GM21381 (cell line): ENCODE measurements at regions not wholly inside any gene's neighbourhood (a gene's known extent, or its start where the extent isn't known, plus 50 kb on each side); places are given as distances from the start of the nearest gene placed in this dataset.

Experiments used
- ATAC-seq: cut with Tn5 transposase; IDR thresholded peaks from one replicate; pipeline ENCODE4 v1.9.1; 2021; ENCODE audit warnings: mild to moderate bottlenecking, moderate library complexity; ENCODE audit not compliant: unreplicated experiment

GRCh38 chr5:67451640-67452279 lies 255.2 kb upstream of the CD180 start:
- no peak for ATAC-seq

GRCh38 chr5:67447732-67448131 lies 251.1 kb upstream of the CD180 start:
- no peak for ATAC-seq

DNA sequence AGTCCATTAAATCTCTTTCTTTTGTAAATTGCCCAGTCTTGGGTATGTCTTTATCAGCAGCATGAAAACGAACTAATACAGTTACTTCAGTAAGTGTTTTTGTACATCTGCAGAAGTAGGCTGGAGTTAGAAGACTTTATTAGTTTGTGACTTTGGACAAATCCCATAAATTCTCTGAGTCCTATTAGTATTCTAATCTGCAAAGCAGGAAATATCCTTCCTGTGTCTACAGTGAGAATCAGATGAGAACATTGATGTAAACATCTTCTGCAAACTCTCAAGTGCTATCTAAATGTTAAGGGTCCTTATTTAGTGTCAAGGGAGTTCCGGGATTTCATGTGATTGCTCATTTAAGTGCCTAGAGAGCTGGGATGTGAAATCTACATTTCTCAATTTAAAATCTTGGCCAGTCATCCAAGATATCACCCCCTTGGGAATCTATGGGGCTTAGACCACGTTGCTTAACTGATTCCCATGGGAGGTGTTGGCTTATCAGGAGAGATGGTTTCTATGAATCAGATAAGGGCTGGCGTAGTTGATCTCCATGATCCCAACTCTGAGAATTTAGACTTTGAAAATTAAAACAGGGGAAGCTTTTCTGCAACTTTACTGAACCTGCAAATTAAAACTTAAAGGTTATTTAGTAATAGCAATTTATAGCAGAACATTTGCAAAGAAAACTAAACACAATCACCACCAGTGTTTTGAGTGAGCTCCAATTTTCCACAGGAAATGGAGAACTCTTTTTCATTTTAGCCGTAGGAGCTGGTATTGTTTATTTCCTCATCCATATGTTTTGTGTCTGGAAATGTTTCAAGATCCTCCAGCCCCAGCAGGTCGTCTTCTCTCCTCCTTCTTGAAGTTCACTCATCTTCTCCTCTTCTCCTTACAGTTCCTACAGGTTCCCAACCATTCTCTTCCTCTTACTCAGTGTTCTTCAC lies 241.6 kb upstream of the CD180 start:
- no peak for ATAC-seq

DNA sequence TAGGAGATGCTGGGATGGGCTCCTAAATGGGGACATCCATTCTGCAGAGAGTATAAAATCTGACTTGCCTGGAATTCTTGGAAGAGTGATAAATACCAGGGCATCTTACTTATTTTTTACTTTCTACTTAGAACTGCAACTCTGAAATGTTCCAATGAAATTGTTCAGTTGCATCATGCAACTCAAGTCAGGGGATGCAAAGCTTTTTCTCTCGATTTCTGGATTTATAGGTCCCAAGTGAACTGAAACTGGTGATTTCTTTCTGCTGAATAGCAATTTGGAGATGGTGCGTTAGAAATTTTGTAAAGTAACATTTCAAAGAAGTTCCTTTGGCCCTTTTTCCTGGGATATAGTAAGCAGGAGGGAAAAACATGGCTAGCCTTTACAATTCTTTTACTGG lies 238.4 kb upstream of the CD180 start:
- ATAC-seq, result no peak

DNA sequence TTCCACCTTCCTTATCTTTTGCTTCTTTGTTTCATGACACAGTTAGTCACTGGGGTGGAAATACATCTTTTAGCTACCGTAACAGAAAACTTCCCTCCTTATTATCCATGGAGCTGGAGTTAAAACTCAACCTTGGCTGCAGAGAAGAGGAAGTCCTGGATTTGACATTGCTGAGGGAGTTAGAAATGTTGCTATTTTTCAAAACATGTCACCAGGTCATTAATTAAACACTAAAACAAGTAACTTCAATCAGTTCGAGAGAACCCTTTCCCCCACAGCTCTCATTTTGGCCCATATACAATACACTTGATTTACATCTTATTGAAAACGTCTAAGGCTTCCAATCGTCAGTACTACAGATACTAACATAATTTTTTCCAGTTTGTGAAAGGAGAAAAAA lies 237.9 kb upstream of the CD180 start:
- no peak for ATAC-seq

GRCh38 chr5:67432606-67433005 lies 236.0 kb upstream of the CD180 start:
- no peak for ATAC-seq

- ATAC-seq, result no peak
Observed at GRCh38 chr5:67431191-67431590, 234.6 kb upstream of the CD180 start.

DNA sequence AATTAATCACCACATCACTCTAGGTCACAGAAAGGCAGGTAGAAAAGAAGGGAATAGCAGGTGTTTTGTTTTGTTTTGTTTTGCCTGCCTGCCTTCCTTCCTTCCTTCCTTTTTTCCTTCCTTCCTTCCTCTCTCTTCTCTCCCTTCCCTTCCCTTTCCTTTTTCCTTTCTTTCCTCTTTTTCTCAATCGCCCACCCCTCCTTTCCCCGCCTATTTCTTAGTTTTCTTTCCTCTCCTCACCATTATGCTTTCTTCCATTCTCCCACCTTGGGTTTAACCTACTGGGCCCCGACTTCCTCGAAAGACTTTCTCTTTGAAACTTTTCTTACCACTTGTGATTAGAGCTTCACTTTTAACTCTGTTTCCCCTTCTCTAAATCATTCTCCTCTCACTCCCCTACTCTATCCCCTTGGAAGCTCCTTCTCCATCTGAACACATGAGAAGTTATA lies 231.3 kb upstream of the CD180 start:
- ATAC-seq, result no peak

- no peak for ATAC-seq
Observed at GRCh38 chr5:67426961-67427849, 230.6 kb upstream of the CD180 start.

- ATAC-seq, result no peak
Observed at GRCh38 chr5:67425514-67425913, 228.9 kb upstream of the CD180 start.

DNA sequence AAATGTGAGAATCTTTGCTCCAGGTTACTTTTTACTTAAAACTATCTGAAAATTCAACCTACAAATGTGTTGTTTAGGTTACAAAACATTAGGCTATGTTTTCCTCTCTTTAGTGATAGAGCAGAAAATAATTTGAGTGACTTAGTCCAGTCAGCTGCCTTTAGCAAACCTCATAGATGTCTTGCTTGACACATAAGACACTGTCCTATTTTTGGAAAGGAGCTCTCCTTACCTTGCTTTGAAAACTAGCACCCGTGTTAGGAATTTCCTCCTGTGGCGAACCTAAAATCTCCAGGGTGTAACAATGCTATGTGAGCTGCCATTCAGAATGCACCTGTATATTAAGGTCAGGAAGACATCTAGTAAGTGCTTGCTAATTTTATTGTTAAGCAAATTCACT lies 221.2 kb upstream of the CD180 start:
- ATAC-seq, result no peak

DNA sequence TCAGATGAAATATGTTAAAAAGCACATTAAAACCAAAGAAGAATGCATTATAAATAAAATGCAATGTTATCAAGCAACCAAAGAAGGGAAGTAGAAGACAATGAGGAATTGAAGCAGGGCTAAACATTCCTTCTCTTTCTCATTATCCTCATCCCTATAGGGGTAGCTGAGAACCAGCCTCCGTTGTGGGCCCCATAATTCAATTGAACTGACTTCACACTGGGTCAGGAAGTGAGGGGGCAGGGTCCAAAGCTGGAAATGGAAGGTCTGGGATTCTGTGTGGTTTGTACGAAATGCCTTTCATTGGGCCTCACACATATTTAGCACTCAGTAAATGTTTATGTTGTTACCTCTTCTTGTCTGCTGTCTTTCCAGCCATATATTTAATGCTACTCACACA lies 220.4 kb upstream of the CD180 start:
- no peak for ATAC-seq

DNA sequence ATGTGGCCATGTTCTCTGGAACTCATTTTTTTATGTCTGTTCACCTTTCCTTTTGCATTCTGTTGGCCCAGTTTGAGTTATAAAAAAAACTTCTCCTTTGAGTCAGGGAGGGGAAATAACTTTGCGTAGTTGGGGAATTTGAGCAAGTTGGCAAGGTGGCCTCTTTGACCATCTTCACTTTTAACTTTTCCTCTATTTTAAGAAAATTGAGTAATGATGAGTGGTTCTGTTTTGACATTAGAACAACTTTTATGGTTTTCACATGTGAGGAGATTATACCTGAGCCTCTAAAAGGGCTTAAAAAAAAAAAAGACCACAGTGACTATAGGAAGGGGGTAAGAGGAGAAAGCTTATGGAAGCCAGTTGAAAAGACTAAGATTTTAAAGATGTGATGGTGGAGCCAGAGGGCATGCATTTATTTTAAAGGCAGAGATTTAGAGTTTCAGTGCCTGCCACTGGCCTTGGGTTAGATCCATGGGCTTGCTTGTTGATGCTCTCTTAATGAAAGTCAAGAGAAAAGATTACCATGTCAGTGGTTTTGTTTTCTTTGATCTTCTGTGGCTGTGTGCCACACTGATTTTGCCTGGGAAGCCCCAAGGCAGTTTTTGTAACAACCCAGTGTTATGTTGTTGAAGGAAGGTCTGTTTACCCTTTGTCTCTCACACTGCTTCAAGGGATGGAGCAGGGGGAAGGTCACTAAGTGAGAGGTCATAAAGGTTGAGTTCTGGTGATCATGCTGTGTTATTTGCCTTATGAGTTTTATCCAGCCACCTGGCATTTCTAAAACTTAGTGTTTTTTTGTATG lies 219.7 kb upstream of the CD180 start:
- ATAC-seq, result peak; percentile 55

DNA sequence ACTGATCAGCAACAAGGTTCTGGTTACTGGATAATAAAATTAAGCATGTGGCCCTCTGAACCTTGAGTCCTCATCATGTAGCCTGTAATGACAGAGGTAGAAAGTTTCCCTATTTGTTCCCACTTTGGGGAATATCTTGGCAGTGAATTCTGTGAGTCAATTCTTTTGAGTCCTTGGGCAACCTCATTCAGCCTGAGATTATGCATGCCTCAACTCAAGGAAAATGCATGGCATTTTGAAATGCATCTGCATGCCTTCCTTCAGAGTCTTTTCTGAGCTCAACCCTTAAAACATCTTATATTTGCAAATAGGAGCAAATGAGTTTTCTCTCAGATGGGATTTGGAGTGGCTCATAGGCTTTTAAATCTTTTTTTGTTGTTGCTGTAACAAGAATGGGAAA lies 218.1 kb upstream of the CD180 start:
- no peak for ATAC-seq

DNA sequence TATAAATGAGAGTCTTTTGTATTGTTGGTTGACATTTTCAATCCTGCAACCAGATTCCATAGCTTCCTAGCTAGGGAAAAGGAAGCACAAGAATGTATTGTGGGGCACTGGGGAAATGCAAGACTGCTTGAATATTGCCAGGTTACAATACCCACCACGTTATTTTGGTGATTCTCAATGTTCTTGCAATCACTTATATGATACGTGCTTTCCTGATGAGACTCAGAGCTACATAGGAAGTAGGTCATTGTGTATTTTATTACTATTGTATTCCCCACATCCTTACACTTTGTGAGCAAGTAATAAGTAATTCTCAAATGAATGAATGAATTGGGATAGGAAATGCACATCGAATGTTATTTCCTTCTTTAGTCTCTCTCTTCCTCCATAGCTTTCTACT lies 217.1 kb upstream of the CD180 start:
- no peak for ATAC-seq

GRCh38 chr5:67409126-67409777 lies 212.7 kb upstream of the CD180 start:
- no peak for ATAC-seq

GRCh38 chr5:67407979-67408378 lies 211.4 kb upstream of the CD180 start:
- no peak for ATAC-seq

DNA sequence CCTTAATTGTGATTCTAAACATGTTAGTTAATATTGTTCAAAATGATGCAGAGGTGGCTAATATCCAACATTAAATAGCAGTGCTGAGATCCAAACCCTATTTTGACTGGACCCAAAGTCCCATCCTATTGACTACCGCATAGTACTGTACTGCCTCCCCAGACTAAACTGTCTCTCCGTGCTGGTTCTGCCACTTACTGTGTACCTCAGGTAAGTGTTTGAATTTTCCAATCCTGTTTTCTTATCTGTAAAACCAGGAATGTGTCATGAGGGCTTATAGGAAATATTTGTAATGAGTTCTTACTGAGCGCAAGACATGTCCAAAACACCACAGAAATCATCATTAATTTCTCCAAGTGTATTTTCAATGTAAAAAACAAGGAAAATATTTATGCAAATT lies 209.2 kb upstream of the CD180 start:
- ATAC-seq, result no peak

DNA sequence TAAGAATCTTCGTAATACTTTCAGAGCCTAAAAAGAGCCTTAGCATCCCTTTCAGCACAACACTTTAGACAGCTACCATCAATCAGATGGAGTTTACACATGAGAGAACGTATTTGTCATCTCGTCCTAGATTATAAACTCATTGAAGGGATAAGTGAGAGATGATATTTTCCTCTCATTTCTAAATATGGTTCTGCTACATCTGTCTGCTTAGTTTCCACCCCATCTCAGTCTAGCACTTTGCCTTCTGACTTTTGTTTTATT lies 208.4 kb upstream of the CD180 start:
- no peak for ATAC-seq
